ACC112 (cell line): ENCODE measurements at regions not wholly inside any gene's neighbourhood (a gene's known extent, or its start where the extent isn't known, plus 50 kb on each side); places are given as distances from the start of the nearest gene placed in this dataset.

ENCODE experiments used
- H2AFZ ChIP-seq: fragments of 200-600 bp; sonication (generic); one replicate; pipeline ENCODE4 v1.6.0; 2017; ENCODE audit warnings: antibody characterized with exemption, low read length; ENCODE audit not compliant: unreplicated experiment
- H3K27ac ChIP-seq: fragments of 200-600 bp; sonication (generic); 2 replicates; pipeline ENCODE4 v1.5.1; 2014; ENCODE audit warnings: low read depth, mild to moderate bottlenecking, antibody characterized with exemption, low read length, moderate library complexity
- H3K27me3 ChIP-seq: fragments of 200-600 bp; sonication (generic); 2 replicates; pipeline ENCODE4 v1.6.1; 2014; ENCODE audit warnings: mild to moderate bottlenecking, antibody characterized with exemption, low read length, moderate library complexity, mixed read lengths; ENCODE audit not compliant: insufficient read depth
- H3K36me3 ChIP-seq: fragments of 200-600 bp; sonication (generic); 2 replicates; pipeline ENCODE4 v1.6.1; 2016; ENCODE audit warnings: mild to moderate bottlenecking, antibody characterized with exemption, low read length, moderate library complexity, mixed read lengths; ENCODE audit not compliant: insufficient read depth
- H3K4me1 ChIP-seq: fragments of 200-600 bp; sonication (generic); one replicate; pipeline ENCODE4 v1.6.1; 2016; ENCODE audit warnings: low read length, mixed read lengths; ENCODE audit not compliant: insufficient read depth, unreplicated experiment, control insufficient read depth
- H3K4me3 ChIP-seq: fragments of 200-600 bp; sonication (generic); 2 replicates; pipeline ENCODE4 v1.5.1; 2014; ENCODE audit warnings: mild to moderate bottlenecking, low read depth, low read length
- H3K79me2 ChIP-seq: fragments of 200-600 bp; sonication (generic); one replicate; pipeline ENCODE4 v1.6.0; 2016; ENCODE audit warnings: low read length; ENCODE audit not compliant: control insufficient read depth, unreplicated experiment, insufficient read depth

- Histone ChIP-seq H3K4me1 (no peaks in the 10 kb centered on the region), H3K79me2 (no peaks in the 10 kb centered on the region), H3K4me3 (no peak overlapping the region), H3K27me3 (no peaks in the 10 kb centered on the region), H3K27ac (no peak overlapping the region), H3K36me3 (no peaks in the 10 kb centered on the region), H2AFZ (no peak overlapping the region)
Observed at GRCh38 chr21:18499761-18500376, 96.3 kb upstream of the TMPRSS15 start.

- Histone ChIP-seq H2AFZ (no peak overlapping the region), H3K36me3 (no peaks in the 10 kb centered on the region), H3K27me3 (no peaks in the 10 kb centered on the region), H3K4me1 (no peaks in the 10 kb centered on the region), H3K79me2 (no peaks in the 10 kb centered on the region), H3K27ac (no peak overlapping the region), H3K4me3 (no peak overlapping the region)
Observed at GRCh38 chr21:18518054-18518481, 114.5 kb upstream of the TMPRSS15 start.

- no peak overlapping the region for H3K4me3 ChIP-seq
- no peaks in the 10 kb centered on the region for H3K79me2 ChIP-seq
- H3K27me3 ChIP-seq: no peaks in the 10 kb centered on the region
- H2AFZ ChIP-seq: no peak overlapping the region
- H3K27ac ChIP-seq: no peak overlapping the region
- no peaks in the 10 kb centered on the region for H3K36me3 ChIP-seq
- H3K4me1 ChIP-seq: no peaks in the 10 kb centered on the region
Observed at GRCh38 chr21:18521204-18521603, 117.6 kb upstream of the TMPRSS15 start.

- Histone ChIP-seq H2AFZ (no peak overlapping the region), H3K27me3 (no peaks in the 10 kb centered on the region), H3K79me2 (no peaks in the 10 kb centered on the region), H3K27ac (no peak overlapping the region), H3K4me1 (no peaks in the 10 kb centered on the region), H3K36me3 (no peaks in the 10 kb centered on the region), H3K4me3 (no peak overlapping the region)
Observed at GRCh38 chr21:18522181-18522972, 118.8 kb upstream of the TMPRSS15 start.

GRCh38 chr21:18524097-18524880 lies 120.7 kb upstream of the TMPRSS15 start:
- Histone ChIP-seq H3K79me2 (no peaks in the 10 kb centered on the region), H3K27me3 (no peaks in the 10 kb centered on the region), H2AFZ (no peak overlapping the region), H3K36me3 (no peaks in the 10 kb centered on the region), H3K27ac (no peak overlapping the region), H3K4me1 (no peaks in the 10 kb centered on the region), H3K4me3 (no peak overlapping the region)

- Histone ChIP-seq H2AFZ (no peak overlapping the region), H3K27me3 (no peaks in the 10 kb centered on the region), H3K79me2 (no peaks in the 10 kb centered on the region)
Observed at GRCh38 chr21:18529254-18529653, 125.7 kb upstream of the TMPRSS15 start.

DNA sequence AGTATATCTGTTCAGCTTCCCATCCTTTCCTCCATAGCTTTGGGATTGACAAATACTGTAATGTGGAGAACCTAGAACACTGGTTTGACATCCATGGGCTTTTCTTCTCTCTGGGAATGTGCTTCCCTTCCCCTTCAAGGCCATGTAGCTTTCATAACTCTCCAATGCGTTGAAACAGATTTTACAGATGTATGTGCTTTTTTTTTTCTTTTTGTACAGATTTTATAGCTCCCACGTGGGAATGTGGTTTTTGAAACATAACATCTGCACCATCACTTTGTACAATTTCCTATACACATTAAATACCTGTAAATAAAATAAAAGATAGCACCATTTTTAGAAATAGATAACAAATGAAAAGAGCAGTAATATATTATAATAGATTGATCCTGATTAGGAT lies 138.5 kb upstream of the TMPRSS15 start:
- Histone ChIP-seq H3K4me1 (no peaks in the 10 kb centered on the region), H2AFZ (no peak overlapping the region), H3K27ac (no peak overlapping the region), H3K4me3 (no peak overlapping the region), H3K27me3 (no peaks in the 10 kb centered on the region), H3K79me2 (no peaks in the 10 kb centered on the region), H3K36me3 (no peaks in the 10 kb centered on the region)

More at GRCh38 chr21:18529254-18529653, 125.7 kb upstream of the TMPRSS15 start:
- H3K27ac ChIP-seq: no peak overlapping the region
- H3K4me3 ChIP-seq: no peak overlapping the region
- no peaks in the 10 kb centered on the region for H3K36me3 ChIP-seq
- H3K4me1 ChIP-seq: no peaks in the 10 kb centered on the region

DNA sequence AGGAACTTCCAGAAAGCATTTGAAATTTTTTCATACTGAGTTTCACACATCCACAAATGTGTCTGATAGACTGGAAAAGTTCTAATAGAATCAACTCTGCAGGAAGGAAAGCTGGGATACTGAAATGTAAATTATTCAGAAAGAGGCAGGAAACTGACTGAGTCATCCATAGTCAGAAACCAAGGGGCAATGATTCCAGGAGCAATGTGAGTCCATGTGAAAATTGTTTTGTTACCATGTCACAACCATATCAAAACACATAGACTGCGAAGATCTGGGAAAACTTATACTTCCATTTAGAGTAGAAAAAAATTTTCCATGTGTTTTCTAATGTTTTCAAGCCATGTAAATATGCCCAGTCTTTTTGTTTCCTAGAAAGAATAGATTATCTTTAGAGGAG lies 142.3 kb upstream of the TMPRSS15 start:
- Histone ChIP-seq H3K79me2 (no peaks in the 10 kb centered on the region), H2AFZ (no peak overlapping the region), H3K4me1 (no peaks in the 10 kb centered on the region), H3K36me3 (no peaks in the 10 kb centered on the region), H3K4me3 (no peak overlapping the region), H3K27me3 (no peaks in the 10 kb centered on the region), H3K27ac (no peak overlapping the region)

DNA sequence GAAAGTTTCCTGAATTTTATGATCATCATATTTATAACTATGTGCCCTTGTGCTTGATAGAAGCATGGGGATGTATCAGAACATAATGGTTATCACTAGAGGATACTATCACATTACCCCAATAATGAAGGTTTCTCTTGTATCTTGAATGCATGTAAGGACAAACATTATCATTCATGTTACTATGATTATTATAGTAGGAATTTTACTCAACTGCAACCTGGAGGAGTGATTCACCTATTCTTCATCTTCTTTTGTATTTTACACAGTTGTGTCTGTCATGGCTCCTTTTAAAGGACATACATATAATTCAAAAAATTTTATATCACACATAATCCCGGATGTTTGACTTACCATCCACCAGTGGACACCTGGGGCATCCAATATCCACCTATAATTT lies 143.8 kb upstream of the TMPRSS15 start:
- Histone ChIP-seq H2AFZ (no peak overlapping the region), H3K36me3 (no peaks in the 10 kb centered on the region), H3K27me3 (no peaks in the 10 kb centered on the region), H3K4me3 (no peak overlapping the region), H3K27ac (no peak overlapping the region), H3K4me1 (no peaks in the 10 kb centered on the region), H3K79me2 (no peaks in the 10 kb centered on the region)

GRCh38 chr21:18548249-18548648 lies 144.7 kb upstream of the TMPRSS15 start:
- no peak overlapping the region for H3K27ac ChIP-seq
- H3K4me1 ChIP-seq: no peaks in the 10 kb centered on the region
- H3K27me3 ChIP-seq: no peaks in the 10 kb centered on the region
- H3K36me3 ChIP-seq: no peaks in the 10 kb centered on the region
- H3K4me3 ChIP-seq: no peak overlapping the region
- H2AFZ ChIP-seq: no peak overlapping the region
- H3K79me2 ChIP-seq: no peaks in the 10 kb centered on the region
